SKM-1 treated with dmso at 0.1 percent for 144 hours (cell line): ENCODE measurements at regions not wholly inside any gene's neighbourhood (a gene's known extent, or its start where the extent isn't known, plus 50 kb on each side); places are given as distances from the start of the nearest gene placed in this dataset.
"Not testable (repeated sequence)": the region's sequence is repeated elsewhere in the genome, so short reads cannot be mapped to it uniquely, and the experiment has no call there.

ENCODE experiments used
- DNase-seq: peaks from one replicate; lab custom pipeline; 2025; ENCODE audit not compliant: unreplicated experiment; lab: John Stamatoyannopoulos, UW

GRCh38 chr6:119444642-119445557 is 95.3 kb upstream of the MAN1A1 start:
- no peak for DNase-seq

GRCh38 chr6:119443993-119444641 is 94.6 kb upstream of the MAN1A1 start:
- DNase-seq: no peak

DNA sequence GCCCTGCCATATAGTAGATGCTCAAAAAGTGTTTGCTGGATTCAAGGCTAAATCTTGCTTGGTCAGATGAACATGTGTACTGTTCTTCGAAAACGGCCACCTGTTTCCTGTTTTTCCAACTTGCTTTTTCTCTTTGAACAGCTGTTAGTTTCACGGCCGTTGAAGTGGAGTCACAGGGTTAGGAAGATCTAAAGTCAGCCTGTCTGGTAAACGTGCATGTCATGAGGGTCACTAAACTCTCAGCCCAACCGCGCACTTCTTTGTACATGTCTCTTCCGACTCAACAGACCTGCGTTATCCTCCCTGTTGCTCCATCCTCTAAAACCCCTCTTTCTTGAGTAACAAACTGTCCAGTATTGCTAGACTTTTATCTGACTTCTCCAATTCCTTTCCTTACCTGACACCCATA is 93.2 kb upstream of the MAN1A1 start:
- peak; percentile 36 for DNase-seq

DNA sequence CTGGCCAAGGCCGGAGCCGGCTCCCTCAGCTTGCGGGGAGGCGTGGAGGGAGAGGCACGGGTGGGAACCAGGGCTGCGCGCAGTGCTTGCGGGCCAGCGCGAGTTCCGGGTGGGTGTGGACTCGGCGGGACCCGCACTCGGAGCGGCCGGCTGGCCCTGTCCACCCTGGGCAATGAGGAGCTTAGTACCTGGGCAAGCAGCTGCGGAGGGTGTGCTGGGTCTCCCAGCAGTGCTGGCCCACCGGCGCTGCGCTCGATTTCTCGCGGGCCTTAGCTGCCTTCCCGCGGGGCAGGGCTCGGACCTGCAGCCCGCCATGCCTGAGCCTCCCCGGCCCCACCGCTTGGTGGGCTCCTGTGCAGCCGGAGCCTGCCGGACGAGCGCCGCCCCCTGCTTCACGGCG is 91.4 kb upstream of the MAN1A1 start:
- DNase-seq: no peak

DNA sequence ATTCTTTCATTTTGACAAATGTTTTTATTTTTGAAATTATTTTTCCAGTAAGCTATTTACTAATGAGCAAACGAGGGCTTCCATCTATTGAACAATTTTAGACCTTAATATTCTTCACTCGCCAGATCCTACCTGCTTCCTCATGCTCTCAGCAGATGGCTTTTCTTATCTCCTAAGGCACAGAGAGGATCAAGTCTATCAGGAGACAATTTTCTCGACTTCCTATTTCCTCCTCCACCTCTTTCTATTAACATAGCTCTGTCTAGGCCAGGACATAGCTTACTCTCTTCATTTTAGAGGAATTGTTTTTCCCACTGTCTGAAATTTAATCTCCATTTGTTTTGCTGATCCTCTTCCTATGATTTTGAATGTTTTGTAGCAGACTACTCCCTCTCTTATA is 87.0 kb upstream of the MAN1A1 start:
- no peak for DNase-seq

GRCh38 chr6:119431799-119432198 is 82.2 kb upstream of the MAN1A1 start:
- DNase-seq: no peak

DNA sequence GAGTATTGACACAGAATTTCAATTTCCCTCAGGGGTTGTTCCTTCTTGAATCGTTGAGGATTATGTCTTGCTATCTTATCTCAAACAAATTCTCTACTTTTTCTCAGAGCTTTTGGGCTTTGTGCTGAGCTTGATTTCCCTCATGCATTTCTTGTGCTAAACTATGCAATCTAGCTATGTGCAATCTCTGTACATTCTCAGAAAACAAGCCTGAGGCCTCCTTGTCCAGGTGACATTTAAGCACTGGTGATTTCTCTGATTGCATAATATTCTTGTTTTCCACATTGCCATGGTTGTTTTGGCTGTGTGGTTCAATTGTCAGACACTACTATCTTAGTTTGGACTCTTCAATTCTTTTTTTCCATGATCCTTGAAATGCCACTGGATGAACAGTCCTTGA is 81.2 kb upstream of the MAN1A1 start:
- DNase-seq: no peak

GRCh38 chr6:119428633-119429032 is 79.1 kb upstream of the MAN1A1 start:
- no peak for DNase-seq

DNA sequence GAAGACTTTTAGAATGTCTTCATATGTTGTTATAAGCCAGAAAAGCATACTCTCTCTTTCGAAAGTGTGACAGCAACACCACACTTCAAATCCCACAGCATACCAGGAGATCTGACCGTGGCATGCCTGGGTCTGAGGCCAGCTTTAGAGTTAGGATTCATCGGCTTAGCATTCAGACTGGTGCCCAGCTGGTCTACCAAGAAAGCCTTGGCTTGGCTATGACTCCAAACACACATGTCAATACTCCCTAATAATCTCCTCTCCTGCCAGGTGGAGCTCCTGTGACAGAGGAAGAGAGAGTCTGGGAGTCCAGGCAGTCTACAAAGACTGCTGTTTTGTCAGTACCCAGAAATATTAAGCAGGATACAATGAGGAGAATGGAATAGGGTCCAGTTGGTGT is 77.1 kb upstream of the MAN1A1 start:
- no peak for DNase-seq

DNA sequence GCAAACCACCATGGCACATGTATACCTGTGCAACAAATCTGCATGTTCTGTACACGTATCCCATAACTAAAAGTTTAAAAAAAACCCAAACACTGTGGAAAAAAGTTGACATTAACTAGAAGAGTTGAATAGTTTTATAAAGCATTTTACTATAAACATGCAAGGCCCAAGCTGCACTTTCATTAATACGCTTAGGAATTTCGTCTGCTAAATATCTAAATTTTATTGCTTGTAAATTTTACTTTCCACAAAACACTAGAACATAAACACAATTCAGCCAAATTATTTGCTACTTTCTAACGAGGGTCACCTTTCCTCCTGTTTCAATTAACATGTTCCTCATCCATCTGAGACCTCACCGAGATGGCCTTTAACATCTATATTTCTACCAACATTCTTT is 74.4 kb upstream of the MAN1A1 start:
- DNase-seq: no peak

DNA sequence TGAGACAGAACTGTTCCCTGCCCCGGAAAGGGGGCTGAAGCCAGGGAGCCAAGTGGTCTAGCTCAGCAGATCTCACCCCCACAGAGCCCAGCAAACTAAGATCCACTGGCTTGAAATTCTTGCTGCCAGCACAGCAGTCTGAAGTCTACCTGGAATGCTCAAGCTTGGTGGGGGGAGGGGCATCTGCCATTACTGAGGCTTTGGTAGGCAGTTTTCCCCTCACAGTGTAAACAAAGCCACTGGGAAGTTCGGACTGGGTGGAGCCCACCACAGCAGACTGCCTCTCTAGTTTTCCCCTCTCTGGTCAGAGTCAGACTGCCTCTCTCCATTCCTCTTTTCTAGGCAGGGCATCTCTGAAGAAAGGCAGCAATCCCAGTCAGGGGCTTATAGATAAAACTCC is 68.5 kb upstream of the MAN1A1 start:
- not testable (repeated sequence) for DNase-seq

DNA sequence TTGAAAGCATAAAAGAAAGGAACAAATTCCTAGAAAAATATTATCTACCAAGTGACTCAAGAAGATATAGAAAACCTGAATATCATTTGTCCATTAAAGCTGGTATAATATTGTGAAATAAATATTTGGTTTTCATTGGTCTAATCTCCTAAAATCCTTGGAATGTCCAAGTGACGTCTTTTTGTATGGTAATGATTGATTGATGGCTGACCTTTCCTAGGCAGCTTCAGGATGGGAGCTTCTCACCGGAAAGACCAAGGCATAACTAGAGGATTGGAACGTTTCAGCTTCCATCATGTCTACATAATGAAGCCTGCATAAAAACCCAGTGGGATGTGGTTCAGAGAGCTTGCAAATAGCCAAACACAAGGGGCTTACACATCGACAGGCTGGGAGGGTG is 57.6 kb upstream of the MAN1A1 start:
- no peak for DNase-seq

DNA sequence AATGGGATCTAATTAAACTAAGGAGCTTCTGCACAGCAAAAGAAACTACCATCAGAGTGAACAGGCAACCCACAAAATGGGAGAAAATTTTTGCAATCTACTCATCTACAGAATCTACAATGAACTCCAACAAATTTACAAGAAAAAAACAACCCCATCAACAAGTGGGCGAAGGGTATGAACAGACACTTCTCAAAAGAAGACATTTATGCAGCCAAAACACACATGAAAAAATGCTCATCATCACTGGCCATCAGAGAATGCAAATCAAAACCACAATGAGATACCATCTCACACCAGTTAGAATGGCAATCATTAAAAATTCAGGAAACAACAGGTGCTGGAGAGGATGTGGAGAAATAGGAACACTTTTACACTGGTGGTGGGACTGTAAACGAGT is 55.6 kb upstream of the MAN1A1 start:
- DNase-seq: not testable (repeated sequence)
